Left lung (tissue), 4 donors: ENCODE measurements at regions not wholly inside any gene's neighbourhood (a gene's known extent, or its start where the extent isn't known, plus 50 kb on each side); places are given as distances from the start of the nearest gene placed in this dataset.

ENCODE experiments used
- ATAC-seq: fragments of 200-7000 bp; cut with Tn5 transposase; one replicate; pipeline ENCODE4 v1.9.1; 2020; ENCODE audit warnings: moderate library complexity
- DNase-seq, 4 donors: peaks; one replicate each; pipeline ENCODE4 v3.0.0-alpha.2; 2013 to 2020
- H3K27ac ChIP-seq, 2 donors: fragments of 200-600 bp; sonication (generic) in 1 of 2; one replicate each; pipeline versions ENCODE4 v1.5.0 to v1.8.0; 2020 to 2021
- H3K27me3 ChIP-seq, 2 donors: fragments of 200-600 bp; sonication (generic) in 1 of 2; one replicate each; pipeline versions ENCODE4 v1.5.0 to v1.8.0; 2020 to 2021
- H3K36me3 ChIP-seq, 2 donors: fragments of 200-600 bp; sonication (generic) in 1 of 2; one replicate each; pipeline versions ENCODE4 v1.5.0 to v1.8.0; 2020 to 2021
- H3K4me1 ChIP-seq, 2 donors: fragments of 200-600 bp; one replicate each; pipeline ENCODE4 v1.8.0; 2021
- H3K4me3 ChIP-seq, 2 donors: fragments of 200-600 bp; sonication (generic) in 1 of 2; one replicate each; pipeline versions ENCODE4 v1.5.0 to v1.8.0; 2020 to 2021; ENCODE audit warnings: mild to moderate bottlenecking in 1 of 2
- H3K9me3 ChIP-seq, 2 donors: fragments of 200-600 bp; sonication (generic) in 1 of 2; one replicate each; pipeline versions ENCODE4 v1.5.0 to v1.8.0; 2020 to 2021
- CTCF ChIP-seq, 2 donors: fragments of 200-600 bp; sonication (generic) in 1 of 2; IDR thresholded peaks; one replicate each; pipeline versions ENCODE4 v1.5.0 to v1.8.0; 2021; ENCODE audit warnings: antibody characterized with exemption in 2 of 2
- intact Hi-C, 2 donors: fragments of 100-400 bp; cut with DNase I; formaldehyde crosslinking; loops; one replicate each; pipeline versions ENCODE4 v1.11.2 to v1.14.2; 2022
- donor health status: DM: no; HTN: yes; CAD: no.
- donor health status: DM: no; HTN: no; CAD: no.

DNA sequence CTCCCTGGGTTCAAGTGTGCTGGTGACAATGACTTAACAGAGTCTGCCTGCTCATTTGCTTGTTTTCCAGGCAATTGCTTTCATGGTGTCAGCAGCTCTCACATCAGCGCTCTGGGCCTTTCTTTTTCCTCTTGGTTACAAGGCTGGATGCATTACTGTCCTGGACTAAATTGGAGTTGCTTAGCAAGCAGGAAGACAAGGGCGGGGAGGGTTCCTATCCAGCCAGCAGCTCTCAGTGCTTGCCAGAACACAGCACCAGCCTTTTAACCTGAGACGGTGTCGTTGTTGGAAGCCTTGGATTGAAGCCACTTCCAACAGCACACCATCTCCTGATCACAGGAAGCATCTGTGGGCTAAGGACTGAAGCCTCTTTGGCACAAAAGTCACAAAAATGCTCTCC, 606.9 kb downstream of the CDH26 start:
- Histone ChIP-seq H3K36me3 (no peaks in the 10 kb centered on the region), H3K9me3 (no peaks in the 10 kb centered on the region), H3K4me3 (no peak overlapping the region), H3K27ac (no peak overlapping the region), H3K27me3 (no peaks in the 10 kb centered on the region), H3K4me1 (no peaks in the 10 kb centered on the region)
- no peak for TF ChIP-seq CTCF (IDR thresholded peaks at IDR 0.05)
- ATAC-seq (no peak), DNase-seq (peak in 1 of 4 donors; percentile 22)
- intact Hi-C loops, result no loop called here

DNA sequence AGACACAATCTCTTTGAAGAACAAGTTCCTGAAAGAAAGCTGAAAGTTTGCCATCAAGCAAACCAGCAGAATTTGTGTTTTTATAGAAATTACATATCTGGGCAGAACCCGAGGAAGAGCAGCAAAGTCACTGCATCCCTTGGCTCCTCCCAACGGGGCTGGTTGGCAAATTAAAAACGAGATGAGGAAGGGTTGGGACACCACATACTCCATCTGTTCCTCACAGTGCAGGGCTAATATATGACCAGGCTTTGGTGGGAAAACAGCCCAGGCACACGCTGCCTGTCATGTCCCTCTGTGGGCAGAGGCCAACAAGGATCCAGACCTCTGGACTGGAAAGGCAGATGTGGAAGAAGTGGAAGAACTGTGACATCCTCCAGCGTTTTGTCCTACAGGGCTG, 607.3 kb downstream of the CDH26 start:
- no peak overlapping the region for H3K27ac ChIP-seq
- ATAC-seq (no peak), DNase-seq (no peak)
- intact Hi-C loops, result no loop called here
- H3K4me1 ChIP-seq, result no peaks in the 10 kb centered on the region
- H3K9me3 ChIP-seq, result no peaks in the 10 kb centered on the region
- no peaks in the 10 kb centered on the region for H3K27me3 ChIP-seq
- no peak overlapping the region for H3K4me3 ChIP-seq
- H3K36me3 ChIP-seq, result no peaks in the 10 kb centered on the region
- TF ChIP-seq CTCF (IDR thresholded peaks at IDR 0.05), result no peak

DNA sequence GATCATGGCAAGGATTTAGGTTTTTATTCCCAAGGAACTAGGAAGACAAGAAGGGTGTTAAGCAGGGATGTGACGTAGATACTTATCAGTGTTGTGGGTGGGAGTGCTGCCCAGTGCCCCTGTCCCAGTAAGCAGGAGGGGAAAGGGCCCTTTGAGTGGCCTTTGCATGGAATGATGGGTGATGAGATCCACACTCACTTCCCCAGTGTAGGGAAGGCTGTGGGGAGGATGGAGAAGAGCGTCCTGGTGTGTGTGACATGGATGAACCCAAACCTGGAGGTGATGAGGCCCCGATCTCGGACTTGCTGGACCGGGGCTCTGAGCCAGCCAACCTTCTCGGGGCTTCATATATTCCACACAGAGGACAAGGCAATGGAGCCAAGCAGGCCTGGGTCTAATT, 610.9 kb downstream of the CDH26 start:
- no peaks in the 10 kb centered on the region for H3K27me3 ChIP-seq
- H3K4me1 ChIP-seq, result no peaks in the 10 kb centered on the region
- H3K27ac ChIP-seq, result no peak overlapping the region
- H3K9me3 ChIP-seq, result no peaks in the 10 kb centered on the region
- no peak for DNase-seq
- intact Hi-C loops, result no loop called here
- H3K4me3 ChIP-seq, result no peak overlapping the region
- no peak for TF ChIP-seq CTCF (IDR thresholded peaks at IDR 0.05)
- no peak for ATAC-seq
- H3K36me3 ChIP-seq, result no peaks in the 10 kb centered on the region

DNA sequence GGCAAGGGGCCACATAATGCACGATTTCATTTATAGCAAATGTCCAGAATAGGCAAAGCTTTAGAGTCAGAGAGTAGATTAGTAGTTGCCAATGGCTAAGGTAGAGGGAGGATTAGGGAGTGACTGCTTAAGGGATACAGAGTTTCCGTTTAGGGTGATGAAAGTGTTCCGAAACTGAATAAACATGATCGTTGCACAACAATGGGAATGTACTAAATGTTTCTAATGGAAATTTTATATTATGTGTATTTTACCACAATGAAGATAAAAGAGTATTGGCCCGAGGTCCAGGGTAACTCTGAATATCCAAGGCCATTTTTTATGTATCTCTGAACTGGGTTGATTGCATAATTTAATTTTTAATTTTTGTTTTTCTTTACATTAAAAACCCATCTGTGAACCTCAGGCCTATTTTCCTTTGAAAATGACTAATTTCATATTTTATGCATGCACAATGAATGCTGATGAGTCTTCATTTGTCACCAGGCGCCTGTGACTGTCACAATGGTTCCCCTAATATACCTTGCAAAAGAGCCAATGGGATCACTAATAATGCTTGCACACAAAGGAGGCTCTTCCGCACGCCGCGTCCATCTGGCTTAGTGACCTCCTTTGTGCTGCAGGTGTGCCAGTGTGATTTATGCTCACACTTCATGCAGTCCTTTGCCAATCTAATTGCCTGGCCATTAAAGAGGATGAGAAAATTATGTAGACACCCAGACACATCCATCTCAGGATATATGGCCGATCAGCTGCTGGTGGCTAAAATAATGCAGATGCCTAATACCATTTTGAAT, 612.5 kb downstream of the CDH26 start:
- Histone ChIP-seq H3K27ac (no peak overlapping the region), H3K9me3 (no peaks in the 10 kb centered on the region), H3K27me3 (no peaks in the 10 kb centered on the region), H3K36me3 (no peaks in the 10 kb centered on the region), H3K4me1 (no peaks in the 10 kb centered on the region), H3K4me3 (no peak overlapping the region)
- peak in 1 of 4 donors; percentile 55 for DNase-seq
- no peak for TF ChIP-seq CTCF (IDR thresholded peaks at IDR 0.05)
- intact Hi-C loops, result no loop called here
- no peak for ATAC-seq

DNA sequence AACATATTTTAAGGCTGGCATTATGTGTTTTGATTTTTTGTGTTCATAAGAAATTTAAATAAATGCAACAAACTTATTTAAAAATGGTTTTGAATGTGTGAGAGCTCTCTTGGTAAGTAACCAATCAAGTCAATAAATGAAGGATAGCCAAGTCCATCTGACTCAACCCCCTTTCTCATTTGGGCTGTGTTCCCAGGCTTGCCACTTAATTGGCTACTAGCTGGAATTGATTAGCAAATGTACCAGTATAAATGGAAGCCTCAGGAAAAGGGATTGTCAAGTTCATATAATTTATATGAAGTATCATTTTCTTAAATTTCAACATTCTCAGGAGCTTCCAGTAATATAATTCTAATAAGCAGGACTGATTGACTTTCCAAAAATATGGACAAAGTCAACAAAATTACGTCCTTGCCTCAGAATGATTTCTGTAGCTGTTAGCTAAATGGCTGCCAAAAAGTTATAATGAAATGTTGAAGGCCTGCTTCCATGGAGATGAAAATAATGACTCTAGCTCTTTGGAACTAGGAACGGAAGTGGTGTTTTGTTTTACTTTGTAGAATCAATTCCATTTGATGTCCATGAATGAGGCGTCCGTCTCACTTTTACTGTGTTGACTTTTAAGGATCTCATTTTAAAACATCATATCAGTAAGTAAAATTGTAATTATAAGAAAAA, 614.9 kb downstream of the CDH26 start:
- H3K27ac ChIP-seq, result no peak overlapping the region
- TF ChIP-seq CTCF (IDR thresholded peaks at IDR 0.05), result no peak
- ATAC-seq, result no peak
- H3K4me1 ChIP-seq, result no peaks in the 10 kb centered on the region
- H3K4me3 ChIP-seq, result no peak overlapping the region
- H3K36me3 ChIP-seq, result no peaks in the 10 kb centered on the region
- H3K27me3 ChIP-seq, result no peaks in the 10 kb centered on the region
- intact Hi-C loops, result no loop called here
- peak in 2 of 4 donors; percentile 73 to 81 for DNase-seq
- no peaks in the 10 kb centered on the region for H3K9me3 ChIP-seq
